ENCODE measurements at regions not wholly inside any gene's neighbourhood (a gene's known extent, or its start where the extent isn't known, plus 50 kb on each side); places are given as distances from the start of the nearest gene placed in this dataset.

DNA sequence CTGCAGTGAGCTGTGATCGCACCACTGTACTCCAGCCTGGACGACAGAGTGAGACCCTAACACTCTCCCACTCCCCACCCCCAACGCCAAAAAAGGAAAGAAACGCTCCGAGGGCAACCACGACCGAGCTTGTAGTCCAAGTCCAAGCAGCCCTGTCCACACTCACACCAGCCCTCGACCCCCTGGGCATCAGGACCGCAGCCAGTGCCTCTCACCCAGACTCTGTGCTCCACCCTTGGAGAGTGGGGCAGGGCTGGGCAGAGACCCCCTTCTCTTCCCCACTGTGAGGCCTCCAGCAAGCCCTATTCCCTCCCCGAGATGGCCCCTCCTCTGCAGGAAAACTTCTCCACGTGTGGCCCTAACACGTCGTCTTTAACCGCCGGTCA lies 82.6 kb downstream of the FOXL3 start:
- no peak for DNase-seq (ENCODE audit: low read depth)
- TF ChIP-seq, protein P1, sequence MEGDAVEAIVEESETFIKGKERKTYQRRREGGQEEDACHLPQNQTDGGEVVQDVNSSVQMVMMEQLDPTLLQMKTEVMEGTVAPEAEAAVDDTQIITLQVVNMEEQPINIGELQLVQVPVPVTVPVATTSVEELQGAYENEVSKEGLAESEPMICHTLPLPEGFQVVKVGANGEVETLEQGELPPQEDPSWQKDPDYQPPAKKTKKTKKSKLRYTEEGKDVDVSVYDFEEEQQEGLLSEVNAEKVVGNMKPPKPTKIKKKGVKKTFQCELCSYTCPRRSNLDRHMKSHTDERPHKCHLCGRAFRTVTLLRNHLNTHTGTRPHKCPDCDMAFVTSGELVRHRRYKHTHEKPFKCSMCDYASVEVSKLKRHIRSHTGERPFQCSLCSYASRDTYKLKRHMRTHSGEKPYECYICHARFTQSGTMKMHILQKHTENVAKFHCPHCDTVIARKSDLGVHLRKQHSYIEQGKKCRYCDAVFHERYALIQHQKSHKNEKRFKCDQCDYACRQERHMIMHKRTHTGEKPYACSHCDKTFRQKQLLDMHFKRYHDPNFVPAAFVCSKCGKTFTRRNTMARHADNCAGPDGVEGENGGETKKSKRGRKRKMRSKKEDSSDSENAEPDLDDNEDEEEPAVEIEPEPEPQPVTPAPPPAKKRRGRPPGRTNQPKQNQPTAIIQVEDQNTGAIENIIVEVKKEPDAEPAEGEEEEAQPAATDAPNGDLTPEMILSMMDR (IDR thresholded peaks at IDR 0.05; ENCODE audit: low read length, missing control alignments), result no peak
- no peak overlapping the region for H3K4me3 ChIP-seq (replicated peaks; ENCODE audit: low read depth, low read length)

DNA sequence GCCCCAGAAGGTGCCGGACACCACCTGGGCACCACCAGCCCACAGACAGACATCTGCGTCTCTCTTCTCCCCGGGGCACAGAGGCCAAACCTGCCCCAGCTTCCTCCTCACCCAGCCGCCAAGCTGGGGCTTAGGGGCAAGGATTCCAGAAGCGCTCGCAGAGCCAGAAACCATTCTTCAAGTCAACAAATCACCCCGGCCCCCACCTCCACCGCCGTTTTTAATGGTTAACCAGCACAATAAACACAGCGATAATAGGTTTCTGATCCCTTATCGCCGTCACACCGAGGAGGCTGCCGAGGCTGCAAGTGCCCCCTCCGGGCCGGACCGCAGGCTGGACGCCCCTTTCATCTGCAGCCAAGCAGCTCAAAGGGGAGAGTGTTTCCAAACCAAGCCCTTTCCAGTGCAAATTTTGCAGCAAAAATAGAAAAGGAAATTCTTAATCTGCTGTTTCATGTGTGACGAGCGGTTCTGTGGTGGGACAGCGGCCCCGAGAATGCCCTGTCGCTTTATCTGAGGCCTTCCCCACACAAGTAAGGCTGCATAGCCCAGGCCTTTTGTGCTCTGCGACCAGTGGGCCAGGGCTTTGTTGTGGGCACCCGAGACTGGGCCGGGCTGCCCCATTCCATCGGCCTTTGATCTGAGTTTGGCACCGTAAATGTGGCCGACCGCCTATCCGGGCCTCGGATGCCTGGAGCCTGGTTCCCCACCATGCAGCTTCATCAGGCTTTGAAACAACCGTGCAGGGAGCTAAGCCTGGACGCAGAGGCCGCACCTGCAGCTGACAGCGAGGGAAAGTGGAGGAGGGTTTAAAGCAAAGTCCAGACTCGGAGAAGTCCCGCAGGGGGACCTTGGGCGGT lies 83.2 kb downstream of the FOXL3 start:
- H3K4me3 ChIP-seq (replicated peaks; ENCODE audit: low read depth, low read length), result no peak overlapping the region
- TF ChIP-seq, protein P1 (IDR thresholded peaks at IDR 0.05; ENCODE audit: low read length, missing control alignments), result no peak

DNA sequence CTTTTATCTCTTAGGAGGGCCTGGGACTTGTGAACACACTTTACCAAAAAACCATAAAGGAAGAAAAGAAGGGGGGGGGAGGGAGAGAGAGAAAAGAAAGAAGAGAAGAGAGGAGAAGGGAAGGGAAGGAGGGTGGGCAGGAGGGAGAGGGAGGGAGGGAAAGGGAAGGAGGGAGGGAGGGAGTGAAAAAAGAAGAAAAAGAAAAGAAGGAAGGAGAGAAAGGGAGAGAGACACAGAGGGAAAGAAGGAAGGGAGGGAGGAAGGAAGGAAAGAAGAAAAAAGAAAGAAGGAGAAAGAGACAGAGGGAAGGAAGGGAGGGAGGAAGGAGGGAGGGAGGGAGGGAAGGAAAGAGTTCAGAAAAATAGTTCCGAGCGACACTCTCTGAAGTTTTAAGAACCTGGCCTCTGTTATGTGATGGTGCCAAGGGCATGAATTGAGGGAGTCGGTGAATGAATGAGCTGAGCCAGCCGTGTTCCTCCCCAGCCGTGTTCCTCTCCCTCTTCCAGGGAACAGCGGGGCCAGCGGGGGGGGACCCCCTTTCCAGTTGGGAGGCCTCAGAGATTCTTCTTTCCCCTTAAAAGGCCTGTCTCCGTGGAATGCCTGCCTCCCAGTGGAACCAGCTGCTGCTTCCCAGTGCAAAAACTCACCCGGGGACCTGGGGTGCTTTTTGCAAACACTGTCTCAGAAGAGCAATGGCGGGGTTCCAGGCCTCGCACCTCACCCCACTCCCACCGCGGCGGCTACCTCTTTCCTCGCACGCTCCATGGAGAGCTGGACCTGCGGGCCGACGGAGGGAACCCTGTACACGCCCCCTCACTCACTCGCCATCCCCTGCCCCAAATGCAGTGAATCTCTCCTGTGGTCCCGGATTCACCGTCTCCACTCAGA lies 84.1 kb downstream of the FOXL3 start:
- DNase-seq (ENCODE audit: low read depth), result no peak
- H3K4me3 ChIP-seq (replicated peaks; ENCODE audit: low read depth, low read length), result no peak overlapping the region
- TF ChIP-seq, protein P1 (IDR thresholded peaks at IDR 0.05; ENCODE audit: low read length, missing control alignments), result no peak

More for the DNA sequence above, 83.2 kb downstream of the FOXL3 start:
- no peak for DNase-seq (ENCODE audit: low read depth)

DNA sequence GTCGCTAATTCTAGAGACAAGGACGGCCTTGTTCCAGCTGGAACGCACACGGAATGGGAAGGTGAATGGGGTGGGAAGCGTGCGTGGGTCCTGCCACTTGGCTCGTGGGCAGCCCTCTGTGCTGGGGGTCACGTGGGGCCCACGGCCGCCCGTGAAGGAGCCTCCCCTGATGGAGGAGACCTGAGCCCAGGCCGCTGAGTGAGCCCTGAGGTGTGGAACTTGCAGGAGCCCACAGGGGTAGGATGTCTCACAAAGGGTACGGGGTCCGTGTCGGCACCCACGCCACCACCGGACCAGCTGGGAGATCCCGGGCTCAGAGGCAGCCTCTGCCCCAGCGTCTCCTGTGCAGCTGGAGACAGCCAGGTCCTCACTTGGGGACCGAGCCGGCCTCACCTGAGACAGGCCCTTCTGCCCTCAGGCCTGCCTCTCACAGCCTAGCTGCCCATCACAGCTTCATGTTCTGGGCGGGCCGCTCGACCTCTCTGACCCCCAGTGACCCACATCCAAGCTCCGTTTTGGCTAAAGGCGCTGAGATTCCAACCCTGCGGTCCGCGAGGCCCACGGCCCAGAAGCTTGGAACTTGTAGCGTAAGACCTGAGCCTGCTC lies 84.8 kb downstream of the FOXL3 start:
- no peak for DNase-seq (ENCODE audit: low read depth)

DNA sequence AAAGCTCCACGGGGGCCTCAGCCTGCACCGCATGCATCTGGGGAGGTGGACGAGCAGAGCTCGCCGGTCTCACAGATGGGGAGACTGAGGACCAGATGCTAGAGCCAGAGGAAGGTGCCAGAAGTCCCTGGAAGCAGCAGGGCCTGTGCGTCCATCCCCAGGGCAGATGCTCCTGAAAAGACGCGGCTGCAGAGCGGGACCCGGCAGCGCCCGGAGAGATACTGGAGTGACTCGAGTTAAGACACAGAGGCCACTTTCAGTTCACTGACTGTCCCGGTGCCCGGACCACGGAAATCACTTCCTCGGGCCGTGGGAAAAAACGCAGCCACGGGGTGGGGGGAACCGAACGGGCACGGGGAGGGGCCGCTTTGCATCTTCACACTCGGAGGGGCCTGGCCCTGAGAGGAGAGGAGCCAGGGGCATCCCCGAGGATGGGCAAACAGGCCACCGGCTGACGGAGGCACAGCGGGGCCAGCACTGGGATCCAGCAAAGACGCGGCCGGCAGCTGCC lies 85.4 kb downstream of the FOXL3 start:
- DNase-seq (ENCODE audit: low read depth), result no peak
- TF ChIP-seq, protein P1 (IDR thresholded peaks at IDR 0.05; ENCODE audit: low read length, missing control alignments), result no peak
- no peak overlapping the region for H3K4me3 ChIP-seq (replicated peaks; ENCODE audit: low read depth, low read length)

More for the DNA sequence above, 84.8 kb downstream of the FOXL3 start:
- TF ChIP-seq, protein P1 (IDR thresholded peaks at IDR 0.05; ENCODE audit: low read length, missing control alignments), result no peak
- H3K4me3 ChIP-seq (replicated peaks; ENCODE audit: low read depth, low read length), result no peak overlapping the region

DNA sequence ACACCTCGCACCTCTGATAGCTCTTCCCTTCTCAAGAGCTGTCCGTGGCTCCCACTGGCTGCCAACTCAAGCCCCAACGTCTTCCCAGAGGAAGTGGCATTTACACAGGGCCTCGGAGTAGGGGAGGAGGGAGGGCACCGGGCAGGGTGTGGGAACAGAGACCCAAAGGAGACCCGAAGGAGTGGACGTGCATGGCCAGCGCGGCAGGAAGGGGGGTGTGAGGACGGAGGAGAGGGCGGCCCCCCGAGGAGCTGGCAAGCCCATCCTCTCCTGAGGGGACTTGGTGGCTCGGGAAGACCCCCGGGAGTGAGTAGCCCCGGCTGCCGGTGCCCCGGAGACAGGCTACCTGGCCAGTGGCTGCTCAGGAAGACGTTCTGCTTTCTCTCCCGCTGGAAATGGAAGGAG lies 85.9 kb downstream of the FOXL3 start:
- TF ChIP-seq, protein P1 (IDR thresholded peaks at IDR 0.05; ENCODE audit: low read length, missing control alignments), result no peak
- DNase-seq (ENCODE audit: low read depth), result no peak
- H3K4me3 ChIP-seq (replicated peaks; ENCODE audit: low read depth, low read length), result no peak overlapping the region

Measured in fibroblast of pulmonary artery (primary cell).